Stomach (tissue), 4 donors: ENCODE measurements at regions not wholly inside any gene's neighbourhood (a gene's known extent, or its start where the extent isn't known, plus 50 kb on each side); places are given as distances from the start of the nearest gene placed in this dataset.

ENCODE experiments used
- EP300 ChIP-seq: sonication (generic); formaldehyde crosslinking; IDR thresholded peaks from one replicate; pipeline ENCODE4 v1.6.1; 2017; ENCODE audit warnings: antibody characterized with exemption
- POLR2AphosphoS5 ChIP-seq, 3 donors: sonication (generic); formaldehyde crosslinking; IDR thresholded peaks; one replicate each; pipeline ENCODE4 v1.6.1; 2016; ENCODE audit warnings: antibody characterized with exemption in 3 of 3
- TF ChIP-seq, protein P1 (sequence below), 7 experiments: fragments of 450-650 bp in 4 of 7; fragments of 200-600 bp in 3 of 7; sonication (generic) in 3 of 7; IDR thresholded peaks; one replicate each; pipeline ENCODE4 v1.5.1; 2016 to 2019; ENCODE audit warnings: antibody characterized with exemption in 7 of 7, control low read depth in 2 of 7, mild to moderate bottlenecking in 1 of 7

DNA sequence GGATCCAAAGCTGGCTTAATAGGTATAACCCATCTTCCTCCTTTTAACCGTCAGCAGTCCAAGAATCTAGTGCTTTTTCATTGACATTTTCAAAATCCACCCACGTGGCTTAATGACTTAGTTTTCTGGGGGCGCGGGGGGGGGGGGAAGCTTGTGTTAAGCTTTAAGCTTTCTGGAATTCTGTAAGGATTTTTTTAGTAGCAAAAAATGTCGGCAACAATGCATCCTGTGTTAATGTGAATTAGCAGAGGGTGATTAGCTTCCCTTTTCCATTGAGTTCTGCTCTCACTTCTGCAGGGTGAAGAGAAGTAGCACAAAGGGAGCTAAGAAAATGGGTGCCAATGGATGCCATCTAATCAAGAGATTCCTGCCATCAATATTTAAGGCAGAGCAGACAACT lies 348.2 kb downstream of the SAMD5 start:
- TF ChIP-seq, protein P1, sequence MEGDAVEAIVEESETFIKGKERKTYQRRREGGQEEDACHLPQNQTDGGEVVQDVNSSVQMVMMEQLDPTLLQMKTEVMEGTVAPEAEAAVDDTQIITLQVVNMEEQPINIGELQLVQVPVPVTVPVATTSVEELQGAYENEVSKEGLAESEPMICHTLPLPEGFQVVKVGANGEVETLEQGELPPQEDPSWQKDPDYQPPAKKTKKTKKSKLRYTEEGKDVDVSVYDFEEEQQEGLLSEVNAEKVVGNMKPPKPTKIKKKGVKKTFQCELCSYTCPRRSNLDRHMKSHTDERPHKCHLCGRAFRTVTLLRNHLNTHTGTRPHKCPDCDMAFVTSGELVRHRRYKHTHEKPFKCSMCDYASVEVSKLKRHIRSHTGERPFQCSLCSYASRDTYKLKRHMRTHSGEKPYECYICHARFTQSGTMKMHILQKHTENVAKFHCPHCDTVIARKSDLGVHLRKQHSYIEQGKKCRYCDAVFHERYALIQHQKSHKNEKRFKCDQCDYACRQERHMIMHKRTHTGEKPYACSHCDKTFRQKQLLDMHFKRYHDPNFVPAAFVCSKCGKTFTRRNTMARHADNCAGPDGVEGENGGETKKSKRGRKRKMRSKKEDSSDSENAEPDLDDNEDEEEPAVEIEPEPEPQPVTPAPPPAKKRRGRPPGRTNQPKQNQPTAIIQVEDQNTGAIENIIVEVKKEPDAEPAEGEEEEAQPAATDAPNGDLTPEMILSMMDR (IDR thresholded peaks at IDR 0.05), result no peak
- TF ChIP-seq POLR2AphosphoS5 (IDR thresholded peaks at IDR 0.05), result no peak
- TF ChIP-seq EP300, result no peak
